Chondrocyte (in vitro differentiated cells): ENCODE measurements at regions not wholly inside any gene's neighbourhood (a gene's known extent, or its start where the extent isn't known, plus 50 kb on each side); places are given as distances from the start of the nearest gene placed in this dataset.
"Not testable (repeated sequence)": the region's sequence is repeated elsewhere in the genome, so short reads cannot be mapped to it uniquely, and the experiment has no call there.

Source experiments
- DNase-seq: peaks from one replicate; pipeline ENCODE4 v3.0.0; 2021; ENCODE audit warnings: mixed read lengths, low spot score
- H3K27ac Mint-ChIP-seq: one replicate; pipeline ENCODE4 v1.8.0; 2021; ENCODE audit warnings: mild to moderate bottlenecking, moderate library complexity, mixed read lengths; ENCODE audit not compliant: unreplicated experiment
- H3K27me3 Mint-ChIP-seq: 2 replicates; pipeline ENCODE4 v1.8.0; 2021; ENCODE audit warnings: low read depth, mixed read lengths
- H3K36me3 Mint-ChIP-seq: 2 replicates; pipeline ENCODE4 v1.8.0; 2021; ENCODE audit warnings: low read depth, mixed read lengths
- H3K4me1 Mint-ChIP-seq: 2 replicates; pipeline ENCODE4 v1.8.0; 2021; ENCODE audit warnings: low read depth, mild to moderate bottlenecking, mixed read lengths
- H3K4me3 Mint-ChIP-seq: one replicate; pipeline ENCODE4 v1.8.0; 2021; ENCODE audit warnings: mild to moderate bottlenecking, moderate library complexity, mixed read lengths; ENCODE audit not compliant: unreplicated experiment
- H3K9me3 Mint-ChIP-seq: 2 replicates; pipeline ENCODE4 v1.8.0; 2021; ENCODE audit warnings: low read depth, mixed read lengths
- TF ChIP-seq, protein P1 (sequence below): fragments of 200-600 bp; sonication (generic); IDR thresholded peaks from 2 replicates; pipeline ENCODE4 v1.5.0; 2021; ENCODE audit warnings: antibody characterized with exemption, mild to moderate bottlenecking, moderate library complexity

DNA sequence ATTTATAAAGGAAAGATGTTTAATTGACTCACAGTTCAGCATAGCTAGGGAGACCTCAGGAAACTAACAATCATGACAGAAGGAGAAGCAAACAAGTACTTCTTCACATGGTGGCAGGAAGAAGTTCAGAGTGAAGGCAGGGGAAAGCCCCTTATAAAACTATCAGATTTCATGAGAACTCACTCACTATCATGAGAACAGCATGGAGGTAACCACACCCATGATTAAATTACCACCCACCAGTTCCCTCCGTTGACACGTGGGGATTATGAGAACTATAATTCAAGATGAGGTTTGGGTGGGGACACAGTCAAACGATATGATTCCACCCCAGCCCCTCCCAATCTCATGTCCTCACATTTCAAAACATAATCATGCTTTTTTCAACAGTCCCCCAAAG is 124.2 kb upstream of the PCGF5 start:
- peaks cover 9% of the 10 kb centered on the region for H3K36me3 Mint-ChIP-seq
- no peak for DNase-seq
- H3K4me1 Mint-ChIP-seq: peaks cover 4% of the 10 kb centered on the region
- peaks cover 2% of the 10 kb centered on the region for H3K27me3 Mint-ChIP-seq
- no peak overlapping the region for H3K4me3 Mint-ChIP-seq
- H3K27ac Mint-ChIP-seq: no peak overlapping the region
- peaks cover 19% of the 10 kb centered on the region for H3K9me3 Mint-ChIP-seq
- TF ChIP-seq, protein P1, sequence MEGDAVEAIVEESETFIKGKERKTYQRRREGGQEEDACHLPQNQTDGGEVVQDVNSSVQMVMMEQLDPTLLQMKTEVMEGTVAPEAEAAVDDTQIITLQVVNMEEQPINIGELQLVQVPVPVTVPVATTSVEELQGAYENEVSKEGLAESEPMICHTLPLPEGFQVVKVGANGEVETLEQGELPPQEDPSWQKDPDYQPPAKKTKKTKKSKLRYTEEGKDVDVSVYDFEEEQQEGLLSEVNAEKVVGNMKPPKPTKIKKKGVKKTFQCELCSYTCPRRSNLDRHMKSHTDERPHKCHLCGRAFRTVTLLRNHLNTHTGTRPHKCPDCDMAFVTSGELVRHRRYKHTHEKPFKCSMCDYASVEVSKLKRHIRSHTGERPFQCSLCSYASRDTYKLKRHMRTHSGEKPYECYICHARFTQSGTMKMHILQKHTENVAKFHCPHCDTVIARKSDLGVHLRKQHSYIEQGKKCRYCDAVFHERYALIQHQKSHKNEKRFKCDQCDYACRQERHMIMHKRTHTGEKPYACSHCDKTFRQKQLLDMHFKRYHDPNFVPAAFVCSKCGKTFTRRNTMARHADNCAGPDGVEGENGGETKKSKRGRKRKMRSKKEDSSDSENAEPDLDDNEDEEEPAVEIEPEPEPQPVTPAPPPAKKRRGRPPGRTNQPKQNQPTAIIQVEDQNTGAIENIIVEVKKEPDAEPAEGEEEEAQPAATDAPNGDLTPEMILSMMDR: no peak

DNA sequence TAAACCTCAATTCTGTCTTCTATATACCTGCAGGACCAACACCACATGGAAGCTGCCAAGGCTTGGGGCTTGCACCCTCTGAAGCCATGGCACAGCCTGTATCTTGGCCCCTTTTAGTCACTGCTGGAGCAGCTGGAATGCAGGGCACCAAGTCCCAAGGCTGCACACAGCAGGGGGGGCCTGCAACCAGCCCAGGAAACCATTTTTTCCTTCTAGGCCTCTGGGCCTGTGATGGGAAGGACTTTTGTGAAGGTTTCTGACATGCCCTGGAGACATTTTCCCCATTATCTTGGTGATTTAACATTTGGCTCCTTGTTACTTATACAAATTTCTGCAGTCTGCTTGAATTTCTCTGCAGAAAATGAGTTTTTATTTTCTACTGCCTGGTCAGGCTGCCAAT is 123.2 kb upstream of the PCGF5 start:
- Mint-ChIP-seq H3K9me3 (peaks cover 19% of the 10 kb centered on the region), H3K27ac (no peak overlapping the region), H3K27me3 (peaks cover 2% of the 10 kb centered on the region), H3K4me3 (no peak overlapping the region), H3K4me1 (no peaks in the 10 kb centered on the region), H3K36me3 (peaks cover 9% of the 10 kb centered on the region)
- DNase-seq: no peak
- TF ChIP-seq, protein P1: no peak

DNA sequence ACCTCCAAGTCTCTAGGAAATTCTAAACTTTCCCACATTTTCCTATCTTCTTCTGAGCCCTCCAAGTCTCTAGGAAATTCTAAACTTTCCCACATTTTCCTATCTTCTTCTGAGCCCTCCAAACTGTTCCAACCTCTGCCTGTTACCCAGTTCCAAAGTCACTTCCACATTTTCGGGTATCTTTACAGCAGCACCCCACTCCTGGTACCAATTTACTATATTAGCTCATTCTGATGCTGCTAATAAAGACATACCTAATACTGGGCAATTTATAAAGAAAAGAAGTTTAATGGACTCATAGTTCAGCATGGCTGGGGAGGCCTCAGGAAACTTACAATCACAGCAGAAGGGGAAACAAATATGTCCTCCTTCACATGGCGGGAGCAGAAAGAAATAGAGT is 122.4 kb upstream of the PCGF5 start:
- H3K27ac Mint-ChIP-seq, H3K4me1 Mint-ChIP-seq: not testable (repeated sequence)
- peaks cover 19% of the 10 kb centered on the region for H3K9me3 Mint-ChIP-seq

DNA sequence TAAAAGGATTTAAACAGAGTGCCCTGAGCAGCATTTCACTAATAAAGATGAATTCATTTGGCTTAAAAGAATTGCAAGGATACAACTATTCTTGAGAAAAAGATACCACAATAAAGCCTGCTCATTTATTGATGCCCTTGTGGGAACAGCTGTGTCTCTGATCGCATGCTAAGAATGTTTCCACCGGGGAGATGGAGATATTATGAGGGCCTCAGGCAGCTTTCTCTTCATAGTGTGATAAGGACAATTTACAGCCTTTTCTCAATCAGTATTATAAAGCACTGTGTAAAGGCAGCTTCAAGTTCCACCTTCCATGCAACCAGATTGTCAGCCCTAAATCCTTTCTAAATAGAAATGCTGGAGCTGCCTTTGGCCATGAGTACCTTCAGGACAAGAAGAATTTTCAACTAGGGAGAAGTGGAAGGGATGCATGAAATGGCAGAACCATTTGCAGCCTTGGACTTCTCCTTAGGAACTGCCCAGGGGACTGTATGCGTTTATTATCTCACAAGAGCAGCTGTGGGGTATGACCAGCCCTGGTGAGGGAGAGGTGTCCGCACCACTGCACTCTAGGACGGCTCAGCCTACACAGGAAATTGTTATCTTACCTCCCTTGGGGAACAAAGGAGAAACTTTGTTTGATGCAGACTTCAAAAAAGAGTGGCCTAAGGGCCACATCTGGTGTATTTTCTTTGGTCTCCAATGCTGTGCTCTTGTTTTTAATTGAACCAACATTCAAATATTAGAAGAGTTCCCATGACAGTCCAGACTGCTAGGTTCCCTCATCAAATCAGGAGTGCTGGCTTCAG is 116.9 kb upstream of the PCGF5 start:
- DNase-seq: no peak
- Mint-ChIP-seq H3K9me3 (peaks cover 9% of the 10 kb centered on the region), H3K27me3 (peaks cover 10% of the 10 kb centered on the region), H3K27ac (no peak overlapping the region), H3K4me1 (peaks cover 6% of the 10 kb centered on the region), H3K4me3 (no peak overlapping the region), H3K36me3 (peaks cover 2% of the 10 kb centered on the region)
- TF ChIP-seq, protein P1: no peak

More for the DNA sequence above, 122.4 kb upstream of the PCGF5 start:
- H3K27me3 Mint-ChIP-seq, DNase-seq, H3K4me3 Mint-ChIP-seq, H3K36me3 Mint-ChIP-seq: not testable (repeated sequence)

DNA sequence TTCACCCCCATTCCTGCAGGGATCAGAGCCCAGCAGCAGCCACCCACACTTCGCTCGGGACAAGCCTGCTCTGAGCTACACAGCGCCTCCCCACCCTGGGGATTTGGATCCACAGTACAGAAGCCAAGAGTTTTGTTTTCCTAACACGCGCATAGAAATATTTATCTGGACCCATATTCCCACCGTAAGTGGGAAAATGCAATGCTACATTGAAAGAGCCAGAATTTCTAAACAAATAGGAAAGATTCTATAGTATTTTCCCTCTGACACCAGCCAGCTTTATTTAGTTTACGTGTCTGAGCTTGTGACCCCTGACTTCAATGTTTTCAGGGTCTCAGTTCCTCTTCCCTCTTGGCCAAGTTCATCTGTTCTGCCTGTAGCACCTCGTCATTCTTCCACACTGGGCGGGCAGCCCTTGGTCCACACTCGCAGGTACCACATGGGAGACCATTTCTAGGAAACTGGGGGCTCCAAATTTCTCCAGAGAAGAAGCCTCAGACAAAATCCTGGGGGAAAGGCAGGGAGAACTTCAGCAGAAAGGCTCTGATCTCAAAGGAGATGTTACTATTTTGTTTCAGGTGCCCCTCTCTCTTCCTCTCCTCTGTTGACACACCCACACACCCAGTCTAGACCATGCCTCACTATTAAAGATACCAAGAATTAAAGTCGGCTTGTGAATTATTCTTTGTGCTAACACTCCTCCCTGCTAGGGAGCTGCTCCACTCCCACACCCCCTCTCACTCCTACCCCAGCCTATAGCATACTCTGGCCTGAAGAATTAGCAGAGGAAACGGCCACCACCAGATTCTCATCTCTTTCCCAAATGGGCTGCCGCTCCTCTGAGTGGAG is 116.0 kb upstream of the PCGF5 start:
- no peak for DNase-seq
- Mint-ChIP-seq H3K4me3 (no peak overlapping the region), H3K9me3 (peaks cover 9% of the 10 kb centered on the region), H3K27ac (no peak overlapping the region), H3K27me3 (peaks cover 10% of the 10 kb centered on the region), H3K36me3 (peaks cover 2% of the 10 kb centered on the region), H3K4me1 (peaks cover 6% of the 10 kb centered on the region)
- TF ChIP-seq, protein P1: no peak
